Fibroblast of lung (primary cell): ENCODE measurements at regions not wholly inside any gene's neighbourhood (a gene's known extent, or its start where the extent isn't known, plus 50 kb on each side); places are given as distances from the start of the nearest gene placed in this dataset.

ENCODE experiments used
- DNase-seq, 2 donors: peaks; one replicate each; pipeline versions ENCODE4 v3.0.0 to v3.0.0-alpha.2; 2010; ENCODE audit warnings: low read depth in 2 of 2
- H2AFZ ChIP-seq: 2 replicates; pipeline ENCODE4 v1.5.1; 2012; ENCODE audit warnings: low read length, control low read depth, inconsistent platforms
- H3K27ac ChIP-seq: 2 replicates; pipeline ENCODE4 v1.5.1; 2011; ENCODE audit warnings: low read length, control low read depth; ENCODE audit not compliant: insufficient read depth
- H3K27me3 ChIP-seq: 2 replicates; pipeline ENCODE4 v1.5.1; 2011; ENCODE audit warnings: mild to moderate bottlenecking, low read length; ENCODE audit not compliant: control insufficient read depth, insufficient read depth
- H3K36me3 ChIP-seq: 2 replicates; pipeline ENCODE4 v1.5.1; 2011; ENCODE audit warnings: low read length; ENCODE audit not compliant: control insufficient read depth, insufficient read depth
- H3K4me1 ChIP-seq: 2 replicates; pipeline ENCODE4 v1.5.1; 2011; ENCODE audit warnings: low read length; ENCODE audit not compliant: control insufficient read depth, insufficient read depth; ENCODE audit errors: extremely low read depth
- H3K4me2 ChIP-seq: 2 replicates; pipeline ENCODE4 v1.5.1; 2011; ENCODE audit warnings: low read length, control low read depth; ENCODE audit not compliant: insufficient read depth; ENCODE audit errors: extremely low read depth
- H3K4me3 ChIP-seq, 4 experiments: fragments of 200-600 bp in 1 of 4; sonication (generic) in 1 of 4; replicated peaks in 1 of 4; 2 replicates each; pipeline ENCODE4 v1.5.1; 2011 to 2016; ENCODE audit warnings: low read length in 4 of 4, low read depth in 3 of 4, mild to moderate bottlenecking in 3 of 4, control low read depth in 2 of 4, inconsistent platforms in 1 of 4, mixed read lengths in 1 of 4; ENCODE audit not compliant: insufficient read depth in 1 of 4; ENCODE audit errors: control extremely low read depth in 1 of 4
- H3K79me2 ChIP-seq: 2 replicates; pipeline ENCODE4 v1.5.1; 2012; ENCODE audit warnings: mild to moderate bottlenecking, low read length, inconsistent platforms; ENCODE audit not compliant: control insufficient read depth, insufficient read depth
- H3K9ac ChIP-seq: 2 replicates; pipeline ENCODE4 v1.5.1; 2011; ENCODE audit warnings: mild to moderate bottlenecking, low read length, control low read depth; ENCODE audit not compliant: insufficient read depth
- H3K9me3 ChIP-seq: 2 replicates; pipeline ENCODE4 v1.5.1; 2012; ENCODE audit warnings: low read depth, low read length; ENCODE audit not compliant: control insufficient read depth, insufficient read depth
- H4K20me1 ChIP-seq: 2 replicates; pipeline ENCODE4 v1.5.1; 2011; ENCODE audit warnings: low read length; ENCODE audit not compliant: control insufficient read depth, insufficient read depth; ENCODE audit errors: extremely low read depth
- CTCF ChIP-seq, 2 donors: IDR thresholded peaks in 1 of 2; conservative IDR thresholded peaks in 1 of 2; 1 replicate in 1 of 2; 2 replicates in 1 of 2; pipeline ENCODE4 v1.5.1; 2011 to 2012; ENCODE audit warnings: low read length in 2 of 2, control low read depth in 1 of 2, inconsistent platforms in 1 of 2, low read depth in 1 of 2, mild to moderate bottlenecking in 1 of 2
- EZH2 ChIP-seq: IDR thresholded peaks from 2 replicates; pipeline ENCODE4 v1.5.1; 2012; ENCODE audit warnings: low read length, control low read depth, mild to moderate bottlenecking; ENCODE audit errors: missing control alignments

- H3K4me2 ChIP-seq = no peak overlapping the region
- H4K20me1 ChIP-seq = no peaks in the 10 kb centered on the region
Measured at GRCh38 chr3:3600665-3601340, 198.4 kb upstream of the LRRN1 start.

GRCh38 chr3:3599016-3599415, 200.2 kb upstream of the LRRN1 start:
- Histone ChIP-seq H3K4me1 (no peaks in the 10 kb centered on the region), H3K79me2 (no peaks in the 10 kb centered on the region), H3K9me3 (no peaks in the 10 kb centered on the region), H3K4me2 (no peak overlapping the region), H3K4me3 (no peak overlapping the region), H3K36me3 (no peaks in the 10 kb centered on the region), H3K27me3 (no peaks in the 10 kb centered on the region), H2AFZ (no peak overlapping the region), H3K9ac (no peak overlapping the region), H3K27ac (no peak overlapping the region), H4K20me1 (no peaks in the 10 kb centered on the region)
- TF ChIP-seq EZH2 = no peak
- no peak for TF ChIP-seq CTCF (conservative IDR thresholded peaks at IDR 0.05 in 1 of 2, IDR thresholded peaks at IDR 0.05 in 1 of 2; ENCODE audit: low read depth in 1 of 2, low read length in 2 of 2)
- no peak for DNase-seq

More at GRCh38 chr3:3600665-3601340, 198.4 kb upstream of the LRRN1 start:
- Histone ChIP-seq H2AFZ (no peak overlapping the region), H3K4me3 (no peak overlapping the region), H3K9me3 (no peaks in the 10 kb centered on the region), H3K27me3 (no peaks in the 10 kb centered on the region), H3K36me3 (no peaks in the 10 kb centered on the region), H3K27ac (no peak overlapping the region), H3K4me1 (no peaks in the 10 kb centered on the region), H3K79me2 (no peaks in the 10 kb centered on the region), H3K9ac (no peak overlapping the region)
- TF ChIP-seq CTCF (conservative IDR thresholded peaks at IDR 0.05 in 1 of 2, IDR thresholded peaks at IDR 0.05 in 1 of 2; ENCODE audit: low read depth in 1 of 2, low read length in 2 of 2) = no peak
- TF ChIP-seq EZH2 = no peak
- DNase-seq = no peak

DNA sequence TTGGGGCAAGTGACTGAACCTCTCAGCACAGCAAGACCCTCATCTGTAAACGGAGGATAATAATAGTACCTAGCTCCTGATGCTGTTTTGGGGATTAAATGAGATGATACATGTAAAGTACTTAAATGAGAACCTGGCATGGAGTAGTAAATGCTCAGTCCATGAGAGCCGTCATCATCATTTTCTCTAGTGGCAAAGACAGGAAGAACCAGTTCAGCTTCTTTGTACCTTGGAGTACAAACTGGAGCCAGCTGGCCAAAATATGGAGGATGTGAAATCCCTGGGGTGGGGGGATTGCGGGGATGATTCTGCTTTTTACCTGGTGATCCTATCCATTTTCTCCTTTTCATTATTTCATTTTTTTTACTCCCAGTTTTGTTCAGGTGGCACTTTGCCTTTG, 204.2 kb upstream of the LRRN1 start:
- no peak for DNase-seq
- Histone ChIP-seq H3K27me3 (no peaks in the 10 kb centered on the region), H3K9ac (no peak overlapping the region), H4K20me1 (no peaks in the 10 kb centered on the region), H3K36me3 (no peaks in the 10 kb centered on the region), H3K4me2 (no peak overlapping the region), H3K79me2 (no peaks in the 10 kb centered on the region), H3K9me3 (no peaks in the 10 kb centered on the region), H2AFZ (no peak overlapping the region), H3K4me1 (no peaks in the 10 kb centered on the region), H3K27ac (no peak overlapping the region), H3K4me3 (no peak overlapping the region)
- no peak for TF ChIP-seq EZH2
- TF ChIP-seq CTCF (conservative IDR thresholded peaks at IDR 0.05 in 1 of 2, IDR thresholded peaks at IDR 0.05 in 1 of 2; ENCODE audit: low read depth in 1 of 2, low read length in 2 of 2) = no peak
